ENCODE measurements at regions not wholly inside any gene's neighbourhood (a gene's known extent, or its start where the extent isn't known, plus 50 kb on each side); places are given as distances from the start of the nearest gene placed in this dataset.
A peak's percentile ranks its signal among the peaks of the same experiment; 100 is the strongest.

DNA sequence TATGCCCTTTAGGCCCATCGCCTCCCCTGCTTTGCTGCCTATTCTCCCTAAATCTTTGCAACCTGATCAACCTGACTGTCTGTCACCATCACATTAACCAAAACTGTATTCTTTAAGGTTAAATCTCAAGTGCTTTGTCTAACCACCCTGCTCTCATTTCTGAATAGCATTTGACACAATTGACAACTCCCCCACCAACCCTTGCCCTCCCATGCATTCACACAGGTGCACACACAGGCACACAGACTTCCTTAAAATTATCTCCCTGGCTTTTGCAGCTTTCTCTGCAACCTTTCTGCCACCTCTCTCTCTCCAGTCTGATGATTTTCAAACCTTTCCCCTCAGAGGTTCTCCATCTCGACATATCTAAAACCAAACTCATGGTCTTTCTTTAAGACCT, 64.6 kb upstream of the ST8SIA3 start:
- no peak overlapping the region for H3K4me3 ChIP-seq (ENCODE audit: low read depth, low read length)
- TF ChIP-seq, protein P1, sequence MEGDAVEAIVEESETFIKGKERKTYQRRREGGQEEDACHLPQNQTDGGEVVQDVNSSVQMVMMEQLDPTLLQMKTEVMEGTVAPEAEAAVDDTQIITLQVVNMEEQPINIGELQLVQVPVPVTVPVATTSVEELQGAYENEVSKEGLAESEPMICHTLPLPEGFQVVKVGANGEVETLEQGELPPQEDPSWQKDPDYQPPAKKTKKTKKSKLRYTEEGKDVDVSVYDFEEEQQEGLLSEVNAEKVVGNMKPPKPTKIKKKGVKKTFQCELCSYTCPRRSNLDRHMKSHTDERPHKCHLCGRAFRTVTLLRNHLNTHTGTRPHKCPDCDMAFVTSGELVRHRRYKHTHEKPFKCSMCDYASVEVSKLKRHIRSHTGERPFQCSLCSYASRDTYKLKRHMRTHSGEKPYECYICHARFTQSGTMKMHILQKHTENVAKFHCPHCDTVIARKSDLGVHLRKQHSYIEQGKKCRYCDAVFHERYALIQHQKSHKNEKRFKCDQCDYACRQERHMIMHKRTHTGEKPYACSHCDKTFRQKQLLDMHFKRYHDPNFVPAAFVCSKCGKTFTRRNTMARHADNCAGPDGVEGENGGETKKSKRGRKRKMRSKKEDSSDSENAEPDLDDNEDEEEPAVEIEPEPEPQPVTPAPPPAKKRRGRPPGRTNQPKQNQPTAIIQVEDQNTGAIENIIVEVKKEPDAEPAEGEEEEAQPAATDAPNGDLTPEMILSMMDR (IDR thresholded peaks at IDR 0.05; ENCODE audit: low read depth, low read length) = no peak
- no peaks in the 10 kb centered on the region for H3K4me1 ChIP-seq
- H3K9me3 ChIP-seq = no peaks in the 10 kb centered on the region
- no peaks in the 10 kb centered on the region for H3K36me3 ChIP-seq
- no peak for DNase-seq
- H3K27me3 ChIP-seq = no peaks in the 10 kb centered on the region

DNA sequence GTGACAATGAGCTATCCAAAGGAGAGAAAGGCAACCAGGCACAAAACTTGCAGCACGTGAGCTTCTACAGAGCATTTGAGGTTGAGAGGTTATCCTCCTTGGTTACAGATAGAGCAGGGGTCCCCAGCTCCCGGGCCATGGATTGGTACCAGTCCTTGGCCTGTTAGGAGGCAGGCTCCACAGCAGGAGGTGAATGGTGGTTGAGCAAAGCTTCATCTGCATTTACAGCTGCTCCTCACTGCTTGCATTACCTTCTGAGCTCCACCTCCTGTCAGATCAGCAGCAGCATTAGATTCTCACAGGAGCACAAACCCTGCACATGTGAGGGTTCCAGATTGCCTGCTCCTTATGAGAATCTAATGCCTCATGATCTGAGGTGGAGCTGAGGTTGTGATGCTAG, 57.8 kb upstream of the ST8SIA3 start:
- no peaks in the 10 kb centered on the region for H3K4me1 ChIP-seq
- no peaks in the 10 kb centered on the region for H3K27me3 ChIP-seq
- no peaks in the 10 kb centered on the region for H3K36me3 ChIP-seq
- TF ChIP-seq, protein P1 (IDR thresholded peaks at IDR 0.05; ENCODE audit: low read depth, low read length) = no peak
- no peaks in the 10 kb centered on the region for H3K9me3 ChIP-seq
- no peak for DNase-seq
- H3K4me3 ChIP-seq (ENCODE audit: low read depth, low read length) = no peak overlapping the region

DNA sequence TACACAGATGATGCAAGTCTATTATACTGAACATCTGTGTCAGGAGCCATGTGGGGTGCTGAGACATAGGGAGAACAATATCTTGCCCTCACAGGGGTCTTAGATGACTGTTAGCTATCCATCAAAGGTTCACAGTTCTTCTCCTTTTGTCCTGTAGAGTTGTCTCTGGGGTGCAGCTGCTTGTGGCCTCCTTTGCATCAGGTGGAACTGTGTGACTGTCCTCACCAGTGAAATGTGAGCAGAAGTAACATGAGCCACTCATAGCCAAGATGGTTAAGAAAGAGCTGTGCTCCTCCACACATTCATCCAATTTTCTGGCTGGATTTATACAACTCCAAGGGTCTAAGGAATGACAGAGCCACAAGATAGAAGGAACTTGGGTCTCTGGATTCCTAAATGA, 56.0 kb upstream of the ST8SIA3 start:
- no peaks in the 10 kb centered on the region for H3K4me1 ChIP-seq
- no peaks in the 10 kb centered on the region for H3K27me3 ChIP-seq
- H3K4me3 ChIP-seq (ENCODE audit: low read depth, low read length) = no peak overlapping the region
- TF ChIP-seq, protein P1 (IDR thresholded peaks at IDR 0.05; ENCODE audit: low read depth, low read length) = no peak
- no peak for DNase-seq
- H3K9me3 ChIP-seq = no peaks in the 10 kb centered on the region
- H3K36me3 ChIP-seq = no peaks in the 10 kb centered on the region

DNA sequence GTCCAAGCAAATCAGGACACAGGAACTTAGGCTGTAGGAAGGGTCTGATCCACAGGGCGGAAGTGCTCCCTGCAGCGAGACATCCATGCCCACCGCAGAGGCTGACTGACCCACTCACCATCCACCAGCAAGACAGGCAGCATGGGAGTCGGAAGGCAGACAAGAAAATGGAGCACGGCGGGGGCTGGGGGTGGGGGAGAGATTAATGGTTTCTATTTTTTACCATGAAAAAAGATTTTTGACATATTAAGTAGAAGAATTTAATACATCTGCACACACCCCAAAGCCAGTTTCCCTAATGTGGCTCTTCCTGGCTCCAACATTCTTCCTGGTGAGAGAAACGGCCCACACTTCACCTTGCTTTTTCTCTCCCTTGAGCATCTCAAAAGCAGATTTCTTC, 55.1 kb upstream of the ST8SIA3 start:
- H3K4me3 ChIP-seq (ENCODE audit: low read depth, low read length) = no peak overlapping the region
- H3K27me3 ChIP-seq = no peaks in the 10 kb centered on the region
- no peak for DNase-seq
- no peaks in the 10 kb centered on the region for H3K36me3 ChIP-seq
- TF ChIP-seq, protein P1 (IDR thresholded peaks at IDR 0.05; ENCODE audit: low read depth, low read length) = no peak
- H3K9me3 ChIP-seq = no peaks in the 10 kb centered on the region
- H3K4me1 ChIP-seq = no peaks in the 10 kb centered on the region

DNA sequence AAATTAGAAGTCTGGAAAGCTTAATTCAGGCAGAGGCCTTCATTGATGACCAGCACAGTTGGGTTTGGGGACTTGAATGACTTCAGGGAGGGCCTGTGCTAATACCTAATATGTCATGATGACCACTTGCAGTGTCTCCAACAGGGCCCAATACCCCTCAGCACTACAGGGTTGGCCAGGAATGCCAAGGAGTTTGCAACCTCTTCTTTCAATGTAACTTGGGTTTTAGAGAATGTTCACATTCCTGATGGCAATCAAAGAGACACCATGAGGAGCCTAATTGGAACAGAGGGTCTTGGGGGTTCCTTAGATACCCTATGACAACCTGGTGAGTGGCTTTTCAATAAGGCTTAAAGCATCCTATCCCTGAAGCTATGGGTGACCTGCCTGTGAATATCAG, 52.4 kb upstream of the ST8SIA3 start:
- no peaks in the 10 kb centered on the region for H3K36me3 ChIP-seq
- H3K27me3 ChIP-seq = no peaks in the 10 kb centered on the region
- no peak overlapping the region for H3K4me3 ChIP-seq (ENCODE audit: low read depth, low read length)
- no peak for DNase-seq
- TF ChIP-seq, protein P1 (IDR thresholded peaks at IDR 0.05; ENCODE audit: low read depth, low read length) = no peak
- no peaks in the 10 kb centered on the region for H3K9me3 ChIP-seq
- H3K4me1 ChIP-seq = no peaks in the 10 kb centered on the region

DNA sequence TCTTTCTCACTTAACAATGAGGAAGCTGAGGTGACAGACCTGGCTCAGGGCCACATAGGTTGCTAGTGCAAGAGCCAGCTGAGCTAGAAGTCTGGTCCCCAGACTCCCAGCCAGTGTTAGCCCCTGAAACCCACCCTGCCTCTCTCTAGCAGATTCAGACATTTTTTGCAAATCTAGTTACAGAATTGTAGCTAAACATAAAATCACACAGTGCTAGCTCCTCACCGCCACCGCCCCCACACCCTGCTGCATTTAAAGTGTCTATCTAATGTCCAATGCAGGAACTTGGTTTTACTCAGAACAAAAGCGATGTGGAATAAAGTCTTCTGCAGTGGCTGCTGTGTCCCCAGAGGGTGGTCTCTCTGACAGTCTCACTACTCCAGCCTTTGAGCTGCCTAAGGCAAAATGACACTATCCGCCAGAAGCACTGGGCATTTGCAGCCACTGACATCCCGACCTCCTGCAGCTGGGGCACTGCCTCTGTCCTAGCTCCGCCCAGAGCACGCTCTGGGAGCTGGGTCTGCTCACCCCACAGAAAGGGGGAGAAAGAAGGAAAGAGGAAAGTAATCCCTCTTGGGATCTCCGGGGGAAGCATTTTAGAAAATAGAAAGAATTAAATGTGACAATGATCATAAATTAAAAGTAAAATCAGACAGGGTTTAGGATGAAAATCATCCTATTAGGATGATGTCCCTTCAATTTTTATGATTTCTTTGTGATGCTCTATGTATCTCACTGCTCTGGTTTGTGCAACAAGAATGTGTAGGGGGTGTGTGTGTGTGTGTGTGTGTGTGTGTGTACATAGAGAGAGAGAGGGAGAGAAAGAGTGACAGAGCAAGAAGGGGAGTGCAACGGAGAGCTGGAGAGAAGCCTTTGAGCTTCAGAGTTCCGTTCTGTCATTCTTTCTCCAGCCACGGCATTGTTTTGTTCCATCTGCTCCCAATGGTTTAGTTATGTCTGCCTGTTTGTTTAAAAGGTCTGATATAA, 50.5 kb upstream of the ST8SIA3 start:
- Histone ChIP-seq H3K4me3 (ENCODE audit: low read depth, low read length) (peak overlapping the region; percentile 36), H3K27me3 (no peaks in the 10 kb centered on the region), H3K9me3 (no peaks in the 10 kb centered on the region), H3K4me1 (no peaks in the 10 kb centered on the region), H3K36me3 (no peaks in the 10 kb centered on the region)
- TF ChIP-seq, protein P1 (IDR thresholded peaks at IDR 0.05; ENCODE audit: low read depth, low read length) = no peak
- peak; percentile 42 for DNase-seq
